ENCODE measurements at regions not wholly inside any gene's neighbourhood (a gene's known extent, or its start where the extent isn't known, plus 50 kb on each side); places are given as distances from the start of the nearest gene placed in this dataset.
A peak's percentile ranks its signal among the peaks of the same experiment; 100 is the strongest.
"Not testable (repeated sequence)": the region's sequence is repeated elsewhere in the genome, so short reads cannot be mapped to it uniquely, and the experiment has no call there.

GRCh38 chr15:38636597-38636996 is 72.0 kb upstream of the RASGRP1 start:
- peaks cover 6 to 29% (median 17%) of the 10 kb centered on the region in 4 donors for H3K4me1 Mint-ChIP-seq
- no peaks in the 10 kb centered on the region for H3K36me3 ChIP-seq (ENCODE audit: control insufficient read depth, insufficient read depth, low read length)

GRCh38 chr15:38638126-38638525 is 73.5 kb upstream of the RASGRP1 start:
- Histone ChIP-seq H3K9me3 (ENCODE audit: control insufficient read depth in 2 of 2, low read length in 2 of 2) (no peaks in the 10 kb centered on the region), H3K27ac (ENCODE audit: insufficient read depth, low read length, poor library complexity, severe bottlenecking) (no peak overlapping the region), H3K4me1 (ENCODE audit: control insufficient read depth, insufficient read depth, low read length, poor library complexity, severe bottlenecking) (peaks cover 8% of the 10 kb centered on the region), H3K36me3 (ENCODE audit: control insufficient read depth, insufficient read depth, low read length) (no peaks in the 10 kb centered on the region), H3K27me3 (ENCODE audit: control insufficient read depth, insufficient read depth, low read length) (no peaks in the 10 kb centered on the region), H3K4me3 (ENCODE audit: low read depth, low read length) (no peak overlapping the region)
- Mint-ChIP-seq H3K4me3 (no peak overlapping the region), H3K4me1 (peaks cover 9 to 35% (median 22%) of the 10 kb centered on the region in 4 donors), H3K36me3 (peaks cover 6% of the 10 kb centered on the region), H3K27ac (peak overlapping the region in 1 of 3 donors; percentile 58), H3K27me3 (no peaks in the 10 kb centered on the region), H3K9me3 (peaks cover 0 to 4% (median 0%) of the 10 kb centered on the region in 7 donors)
- ATAC-seq (ENCODE audit: low read depth in 2 of 2): no peak
- no peak for DNase-seq

More at GRCh38 chr15:38636597-38636996, 72.0 kb upstream of the RASGRP1 start:
- no peak for DNase-seq
- no peaks in the 10 kb centered on the region for H3K27me3 ChIP-seq (ENCODE audit: control insufficient read depth, insufficient read depth, low read length)
- H3K27ac ChIP-seq (ENCODE audit: insufficient read depth, low read length, poor library complexity, severe bottlenecking): no peak overlapping the region
- ATAC-seq (ENCODE audit: low read depth in 2 of 2): no peak
- H3K4me3 Mint-ChIP-seq: no peak overlapping the region
- H3K36me3 Mint-ChIP-seq: peaks cover 6% of the 10 kb centered on the region
- H3K9me3 Mint-ChIP-seq: peaks cover 0 to 4% (median 0%) of the 10 kb centered on the region in 7 donors
- peaks cover 2% of the 10 kb centered on the region for H3K4me1 ChIP-seq (ENCODE audit: control insufficient read depth, insufficient read depth, low read length, poor library complexity, severe bottlenecking)
- no peaks in the 10 kb centered on the region for H3K9me3 ChIP-seq (ENCODE audit: control insufficient read depth in 2 of 2, low read length in 2 of 2)
- no peak overlapping the region for H3K4me3 ChIP-seq (ENCODE audit: low read depth, low read length)
- H3K27ac Mint-ChIP-seq: no peak overlapping the region
- H3K27me3 Mint-ChIP-seq: no peaks in the 10 kb centered on the region

- no peak overlapping the region for H3K4me3 ChIP-seq (ENCODE audit: low read depth, low read length)
- Mint-ChIP-seq H3K4me3 (no peak overlapping the region), H3K27me3 (no peaks in the 10 kb centered on the region), H3K36me3 (peaks cover 6% of the 10 kb centered on the region), H3K27ac (peak overlapping the region in 1 of 3 donors; percentile 58), H3K9me3 (peaks cover 0 to 4% (median 0%) of the 10 kb centered on the region in 7 donors), H3K4me1 (peaks cover 15 to 42% (median 27%) of the 10 kb centered on the region in 4 donors)
- ATAC-seq (ENCODE audit: low read depth in 2 of 2) (no peak), DNase-seq (no peak)
- H3K27ac ChIP-seq (ENCODE audit: insufficient read depth, low read length, poor library complexity, severe bottlenecking): no peak overlapping the region
- H3K27me3 ChIP-seq (ENCODE audit: control insufficient read depth, insufficient read depth, low read length): no peaks in the 10 kb centered on the region
- peaks cover 11% of the 10 kb centered on the region for H3K4me1 ChIP-seq (ENCODE audit: control insufficient read depth, insufficient read depth, low read length, poor library complexity, severe bottlenecking)
- no peaks in the 10 kb centered on the region for H3K9me3 ChIP-seq (ENCODE audit: control insufficient read depth in 2 of 2, low read length in 2 of 2)
- H3K36me3 ChIP-seq (ENCODE audit: control insufficient read depth, insufficient read depth, low read length): no peaks in the 10 kb centered on the region
These were observed 74.2 kb upstream of the RASGRP1 start for GRCh38 chr15:38638811-38639210.

GRCh38 chr15:38642689-38643270 is 78.2 kb upstream of the RASGRP1 start:
- peaks cover 6% of the 10 kb centered on the region for H3K36me3 Mint-ChIP-seq
- peak in 1 of 3 donors; percentile 57 for DNase-seq
- Histone ChIP-seq H3K27me3 (ENCODE audit: control insufficient read depth, insufficient read depth, low read length) (no peaks in the 10 kb centered on the region), H3K4me3 (ENCODE audit: low read depth, low read length) (no peak overlapping the region), H3K4me1 (ENCODE audit: control insufficient read depth, insufficient read depth, low read length, poor library complexity, severe bottlenecking) (peaks cover 17% of the 10 kb centered on the region), H3K36me3 (ENCODE audit: control insufficient read depth, insufficient read depth, low read length) (no peaks in the 10 kb centered on the region), H3K27ac (ENCODE audit: insufficient read depth, low read length, poor library complexity, severe bottlenecking) (no peak overlapping the region), H3K9me3 (ENCODE audit: control insufficient read depth in 2 of 2, low read length in 2 of 2) (no peaks in the 10 kb centered on the region)
- H3K27ac Mint-ChIP-seq: peak overlapping the region in 2 of 3 donors; percentile 62 to 86
- no peaks in the 10 kb centered on the region for H3K27me3 Mint-ChIP-seq
- H3K4me1 Mint-ChIP-seq: peaks cover 16 to 61% (median 34%) of the 10 kb centered on the region in 4 donors
- H3K9me3 Mint-ChIP-seq: peaks cover 0 to 4% (median 0%) of the 10 kb centered on the region in 7 donors
- peak overlapping the region in 3 of 4 donors; percentile 3 to 31 (median 18) for H3K4me3 Mint-ChIP-seq
- peak in 1 of 2 donors; percentile 39 for ATAC-seq (ENCODE audit: low read depth in 2 of 2)

- peaks cover 23% of the 10 kb centered on the region for H3K4me1 ChIP-seq (ENCODE audit: control insufficient read depth, insufficient read depth, low read length, poor library complexity, severe bottlenecking)
- not testable (repeated sequence) for H3K27ac ChIP-seq (ENCODE audit: insufficient read depth, low read length, poor library complexity, severe bottlenecking); H3K27me3 ChIP-seq (ENCODE audit: control insufficient read depth, insufficient read depth, low read length); H3K4me3 ChIP-seq (ENCODE audit: low read depth, low read length); H3K9me3 ChIP-seq (ENCODE audit: control insufficient read depth in 2 of 2, low read length in 2 of 2); H3K4me3 Mint-ChIP-seq; H3K36me3 Mint-ChIP-seq; DNase-seq; ATAC-seq (ENCODE audit: low read depth in 2 of 2); H3K9me3 Mint-ChIP-seq; H3K36me3 ChIP-seq (ENCODE audit: control insufficient read depth, insufficient read depth, low read length); H3K27me3 Mint-ChIP-seq; H3K27ac Mint-ChIP-seq
- H3K4me1 Mint-ChIP-seq: peaks cover 23 to 62% (median 36%) of the 10 kb centered on the region in 4 donors
These were observed 79.7 kb upstream of the RASGRP1 start for GRCh38 chr15:38644353-38644752.

- Mint-ChIP-seq H3K27ac (peak overlapping the region in 2 of 3 donors; percentile 12 to 61), H3K4me1 (peaks cover 31 to 81% (median 52%) of the 10 kb centered on the region in 4 donors), H3K4me3 (no peak overlapping the region), H3K9me3 (peaks cover 0 to 4% (median 0%) of the 10 kb centered on the region in 7 donors), H3K36me3 (no peaks in the 10 kb centered on the region), H3K27me3 (no peaks in the 10 kb centered on the region)
- Histone ChIP-seq H3K4me1 (ENCODE audit: control insufficient read depth, insufficient read depth, low read length, poor library complexity, severe bottlenecking) (peaks cover 45% of the 10 kb centered on the region), H3K36me3 (ENCODE audit: control insufficient read depth, insufficient read depth, low read length) (no peaks in the 10 kb centered on the region), H3K4me3 (ENCODE audit: low read depth, low read length) (no peak overlapping the region), H3K9me3 (ENCODE audit: control insufficient read depth in 2 of 2, low read length in 2 of 2) (no peaks in the 10 kb centered on the region), H3K27ac (ENCODE audit: insufficient read depth, low read length, poor library complexity, severe bottlenecking) (no peak overlapping the region), H3K27me3 (ENCODE audit: control insufficient read depth, insufficient read depth, low read length) (no peaks in the 10 kb centered on the region)
- ATAC-seq (ENCODE audit: low read depth in 2 of 2) (no peak), DNase-seq (no peak)
These were observed 82.1 kb upstream of the RASGRP1 start for GRCh38 chr15:38646716-38647115.

GRCh38 chr15:38647683-38648082 is 83.1 kb upstream of the RASGRP1 start:
- Mint-ChIP-seq H3K36me3 (no peaks in the 10 kb centered on the region), H3K9me3 (peaks cover 0 to 4% (median 0%) of the 10 kb centered on the region in 7 donors), H3K27ac (peak overlapping the region in 2 of 3 donors; percentile 61 to 64), H3K4me3 (peak overlapping the region in 3 of 4 donors; percentile 9 to 83 (median 51)), H3K27me3 (no peaks in the 10 kb centered on the region), H3K4me1 (peaks cover 32 to 83% (median 56%) of the 10 kb centered on the region in 4 donors)
- Histone ChIP-seq H3K4me1 (ENCODE audit: control insufficient read depth, insufficient read depth, low read length, poor library complexity, severe bottlenecking) (peaks cover 52% of the 10 kb centered on the region), H3K9me3 (ENCODE audit: control insufficient read depth in 2 of 2, low read length in 2 of 2) (no peaks in the 10 kb centered on the region), H3K27ac (ENCODE audit: insufficient read depth, low read length, poor library complexity, severe bottlenecking) (no peak overlapping the region), H3K4me3 (ENCODE audit: low read depth, low read length) (no peak overlapping the region), H3K27me3 (ENCODE audit: control insufficient read depth, insufficient read depth, low read length) (no peaks in the 10 kb centered on the region), H3K36me3 (ENCODE audit: control insufficient read depth, insufficient read depth, low read length) (no peaks in the 10 kb centered on the region)
- DNase-seq (no peak), ATAC-seq (ENCODE audit: low read depth in 2 of 2) (no peak)
